A549 (cell line): ENCODE measurements at regions not wholly inside any gene's neighbourhood (a gene's known extent, or its start where the extent isn't known, plus 50 kb on each side); places are given as distances from the start of the nearest gene placed in this dataset.

ENCODE experiments used
- ATAC-seq, 2 experiments: fragments of 200-7000 bp in 1 of 2; fragments of >200 bp in 1 of 2; cut with Nextera tagmentation in 1 of 2; cut with Tn5 transposase in 1 of 2; 3 replicates each; pipeline versions ENCODE4 v1.8.0 to v1.9.1; 2018 to 2020; ENCODE audit warnings: mild to moderate bottlenecking in 1 of 2, moderate library complexity in 1 of 2
- CTCF ChIA-PET: fragments of 300-600 bp; sonication (Branson Sonifier 250); formaldehyde crosslinking; extraction: SDS; loops from one replicate; lab custom pipeline; 2021; ENCODE audit warnings: antibody characterized with exemption, inconsistent platforms; lab: Yijun Ruan, JAX
- POLR2A ChIA-PET: fragments of 350-600 bp; formaldehyde crosslinking; extraction: SDS; loops from one replicate; lab custom pipeline; 2021; ENCODE audit warnings: antibody characterized with exemption, inconsistent platforms; lab: Yijun Ruan, JAX
- DNase-seq, 2 experiments: peaks; one replicate each; pipeline versions ENCODE4 v3.0.0 to v3.0.0-alpha.2; 2011 to 2016; ENCODE audit warnings: low read depth in 1 of 2, low spot score in 1 of 2
- FAIRE-seq: peaks from 2 replicates; lab custom pipeline; 2011; peaks lifted over from hg19 to GRCh38; lab: Jason Lieb, UNC
- H3K27ac ChIP-seq, 2 experiments: fragments of >200 bp; sonication (Bioruptor Twin); formaldehyde crosslinking; 3 replicates each; pipeline ENCODE4 v1.5.1; 2016 to 2017
- H3K4me1 ChIP-seq: fragments of >200 bp; sonication (Bioruptor Twin); formaldehyde crosslinking; 3 replicates; pipeline ENCODE4 v1.6.1; 2016
- H3K4me2 ChIP-seq: fragments of >200 bp; sonication (Bioruptor Twin); formaldehyde crosslinking; 3 replicates; pipeline ENCODE4 v1.6.1; 2016
- H3K4me3 ChIP-seq: fragments of >200 bp; sonication (Bioruptor Twin); formaldehyde crosslinking; 3 replicates; pipeline ENCODE4 v1.5.1; 2016
- H3K9me3 ChIP-seq: fragments of >200 bp; sonication (Bioruptor Twin); formaldehyde crosslinking; 3 replicates; pipeline ENCODE4 v1.6.1; 2016
- CEBPB ChIP-seq, 2 experiments: fragments of >200 bp in 1 of 2; sonication (Bioruptor Twin) in 1 of 2; formaldehyde crosslinking in 1 of 2; IDR thresholded peaks; 2 replicates each; pipeline ENCODE4 v1.6.1; 2012 to 2016
- CHD4 ChIP-seq: fragments of 200-600 bp; sonication (generic); IDR thresholded peaks from 2 replicates; pipeline ENCODE4 v1.6.1; 2016; ENCODE audit warnings: antibody characterized with exemption, mild to moderate bottlenecking, borderline replicate concordance
- FOSL2 ChIP-seq, 2 experiments: fragments of 450-650 bp in 1 of 2; fragments of >200 bp in 1 of 2; sonication (Bioruptor Twin) in 1 of 2; formaldehyde crosslinking; IDR thresholded peaks; 2 replicates each; pipeline versions ENCODE4 v1.5.0 to v1.6.1; 2016 to 2020; ENCODE audit warnings: mild to moderate bottlenecking in 1 of 2, moderate library complexity in 1 of 2
- HDAC2 ChIP-seq: fragments of 200-600 bp; sonication (generic); IDR thresholded peaks from 2 replicates; pipeline ENCODE4 v1.6.1; 2016
- HMGXB4 ChIP-seq: fragments of 250-450 bp; sonication (Bioruptor Pico); IDR thresholded peaks from 2 replicates; pipeline ENCODE4 v1.5.0; 2021; ENCODE audit warnings: mild to moderate bottlenecking, moderate library complexity, borderline replicate concordance
- HOXA7 ChIP-seq: fragments of 250-450 bp; sonication (Bioruptor Pico); IDR thresholded peaks from 2 replicates; pipeline ENCODE4 v1.5.0; 2020; ENCODE audit warnings: mild to moderate bottlenecking, moderate library complexity
- HOXB13 ChIP-seq: fragments of 250-450 bp; sonication (Bioruptor Pico); IDR thresholded peaks from 2 replicates; pipeline ENCODE4 v1.5.0; 2020; ENCODE audit warnings: low read depth, mild to moderate bottlenecking, moderate library complexity
- MAX ChIP-seq: IDR thresholded peaks from 2 replicates; pipeline ENCODE4 v1.6.1; 2012
- NPAS2 ChIP-seq: fragments of 250-450 bp; sonication (Bioruptor Pico); IDR thresholded peaks from 2 replicates; pipeline ENCODE4 v1.8.0; 2022; ENCODE audit warnings: mild to moderate bottlenecking, moderate library complexity, borderline replicate concordance
- RARB ChIP-seq: fragments of 250-450 bp; sonication (Bioruptor Pico); IDR thresholded peaks from 2 replicates; pipeline ENCODE4 v1.8.0; 2021; ENCODE audit warnings: mild to moderate bottlenecking, moderate library complexity
- REST ChIP-seq: fragments of 200-600 bp; sonication (generic); IDR thresholded peaks from 2 replicates; pipeline ENCODE4 v1.6.1; 2016; ENCODE audit warnings: antibody characterized with exemption, mild to moderate bottlenecking, moderate library complexity
- RNF2 ChIP-seq: fragments of 200-600 bp; sonication (generic); IDR thresholded peaks from 2 replicates; pipeline ENCODE4 v1.6.1; 2016; ENCODE audit warnings: low read depth, mild to moderate bottlenecking, antibody characterized with exemption, moderate library complexity, borderline replicate concordance
- TP53 ChIP-seq: fragments of 250-450 bp; sonication (Bioruptor Pico); IDR thresholded peaks from 2 replicates; pipeline ENCODE4 v1.5.0; 2021; ENCODE audit warnings: mild to moderate bottlenecking, moderate library complexity
- ZC3H11A ChIP-seq: fragments of 450-650 bp; IDR thresholded peaks from 2 replicates; pipeline ENCODE4 v1.6.1; 2014; ENCODE audit warnings: antibody characterized with exemption, mild to moderate bottlenecking
- WGBS: methylation state at CpG from one replicate; pipeline ENCODE4 v1.1.6; 2017; ENCODE audit errors: missing lambda C conversion rate; 5-methylcytosine and 5-hydroxymethylcytosine counted together

GRCh38 chr4:120004054-120004453 lies 62.6 kb downstream of the MAD2L1 start:
- Histone ChIP-seq H3K4me3 (no peak overlapping the region), H3K4me2 (no peak overlapping the region), H3K9me3 (no peaks in the 10 kb centered on the region), H3K27ac (no peak overlapping the region), H3K4me1 (no peaks in the 10 kb centered on the region)
- ATAC-seq (no peak), FAIRE-seq (no peak), DNase-seq (no peak)
- 3% methylated on average over 4 of the region's 4 CpGs for WGBS
- TF ChIP-seq ZC3H11A, result no peak
- no peak for TF ChIP-seq CEBPB (IDR thresholded peaks at IDR 0.05)
- ChIA-PET POLR2A (no interaction called here), CTCF (interaction anchor here (0.6 kb wide), 1 partner anchor 19 kb away, joined by 3 read pairs; no protein-coding TSS in a partner anchor)

- Histone ChIP-seq H3K9me3 (no peaks in the 10 kb centered on the region), H3K4me2 (no peak overlapping the region), H3K27ac (no peak overlapping the region), H3K4me1 (no peaks in the 10 kb centered on the region), H3K4me3 (no peak overlapping the region)
- no peak for TF ChIP-seq HMGXB4 (CRISPR knock-in tag)
- WGBS, result 66% methylated on average over 3 of the region's 3 CpGs
- FAIRE-seq, result no peak
- DNase-seq, result no peak
- CTCF ChIA-PET, result no interaction called here
- ATAC-seq, result no peak
- POLR2A ChIA-PET, result no interaction called here
These were observed 63.5 kb downstream of the MAD2L1 start for GRCh38 chr4:120003193-120003592.

- Histone ChIP-seq H3K4me3 (no peak overlapping the region), H3K4me1 (no peaks in the 10 kb centered on the region), H3K9me3 (no peaks in the 10 kb centered on the region), H3K27ac (no peak overlapping the region), H3K4me2 (no peak overlapping the region)
- FAIRE-seq (no peak), ATAC-seq (no peak), DNase-seq (no peak)
- ChIA-PET POLR2A (no interaction called here), CTCF (interaction anchor here (0.8 kb wide), 1 partner anchor 374 kb away, joined by 3 read pairs; no protein-coding TSS in a partner anchor)
- 25% methylated on average over 1 of the region's 1 CpG for WGBS
- TF ChIP-seq HOXB13 (no peak), RNF2 (no peak), HOXA7 (CRISPR knock-in tag) (no peak), REST (no peak), TP53 (CRISPR knock-in tag) (no peak), RARB (CRISPR knock-in tag) (no peak), MAX (no peak), FOSL2 (IDR thresholded peaks at IDR 0.05) (no peak), FOSL2 (CRISPR knock-in tag; IDR thresholded peaks at IDR 0.05) (no peak), NPAS2 (CRISPR knock-in tag) (no peak), CHD4 (no peak), HDAC2 (no peak)
These were observed 64.8 kb downstream of the MAD2L1 start for GRCh38 chr4:120001850-120002249.
